ENCODE measurements at regions not wholly inside any gene's neighbourhood (a gene's known extent, or its start where the extent isn't known, plus 50 kb on each side); places are given as distances from the start of the nearest gene placed in this dataset.

DNA sequence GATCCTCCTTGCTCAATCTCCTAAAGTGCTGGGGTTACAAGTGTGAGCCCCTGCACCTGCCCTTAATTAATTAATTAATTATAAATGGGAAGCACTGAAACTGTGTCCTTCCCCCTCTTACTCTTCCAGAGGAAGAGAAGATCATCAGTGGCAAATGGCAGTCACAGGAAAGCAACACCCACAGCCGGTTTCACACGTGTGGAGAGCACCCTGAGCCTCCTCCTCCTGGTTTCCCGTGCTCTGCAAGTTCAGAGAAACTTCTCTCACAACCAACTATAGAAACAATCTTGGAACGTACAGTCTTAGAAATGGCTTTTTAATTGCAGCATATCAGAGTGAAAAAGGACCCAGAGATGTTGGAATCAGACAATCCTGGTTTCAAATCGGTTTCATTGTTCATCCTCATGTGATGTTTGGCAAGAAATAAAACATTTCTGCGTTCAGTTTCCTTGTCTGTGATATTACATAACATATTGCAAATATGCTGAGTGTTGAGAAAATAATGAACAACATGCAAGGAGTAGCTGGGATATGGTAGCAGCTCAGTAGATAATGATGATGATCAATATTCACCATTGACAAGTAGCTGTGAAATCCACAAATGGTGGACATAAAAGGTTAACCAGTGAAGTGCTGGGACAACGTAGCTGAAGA is 141.0 kb upstream of the KCTD1 start:
- intact Hi-C loops (cut with DNase I): no loop called here
- no peak overlapping the region for H3K4me3 ChIP-seq

DNA sequence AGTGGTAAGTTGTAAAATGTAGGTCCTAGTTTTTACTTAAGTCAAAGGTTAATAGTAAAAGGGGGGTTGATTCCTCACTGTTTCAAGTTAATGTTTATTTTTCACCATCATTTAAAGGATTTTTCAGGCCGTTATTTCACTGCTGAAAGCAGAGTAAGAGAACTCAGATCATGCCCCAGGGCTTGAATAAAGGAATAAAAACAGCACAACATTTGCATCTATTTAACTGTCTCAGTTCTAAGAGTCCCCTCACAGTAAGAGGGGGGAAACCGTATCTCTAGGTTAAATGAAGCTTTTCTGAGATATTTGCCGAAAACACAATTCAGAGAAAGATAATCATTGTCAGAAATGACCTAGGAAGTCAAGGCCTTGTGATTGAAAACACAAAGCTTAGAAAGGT is 138.2 kb upstream of the KCTD1 start:
- Histone ChIP-seq H3K27ac (peak overlapping the region; percentile 26 to 75), H3K27me3 (replicated peaks; ENCODE audit: insufficient read depth) (no peaks in the 10 kb centered on the region), H3K9me3 (no peaks in the 10 kb centered on the region), H3K4me3 (no peak overlapping the region), H3K4me1 (replicated peaks) (no peaks in the 10 kb centered on the region), H3K36me3 (no peaks in the 10 kb centered on the region)
- intact Hi-C loops (cut with DNase I): no loop called here
- WGBS: 67% methylated on average over 3 of the region's 3 CpGs
- no peak for DNase-seq (ENCODE audit: low spot score)
- TF ChIP-seq POLR2AphosphoS5 (IDR thresholded peaks at IDR 0.05) (no peak), POLR2A (IDR thresholded peaks at IDR 0.05) (no peak)
- TF ChIP-seq, protein P1, sequence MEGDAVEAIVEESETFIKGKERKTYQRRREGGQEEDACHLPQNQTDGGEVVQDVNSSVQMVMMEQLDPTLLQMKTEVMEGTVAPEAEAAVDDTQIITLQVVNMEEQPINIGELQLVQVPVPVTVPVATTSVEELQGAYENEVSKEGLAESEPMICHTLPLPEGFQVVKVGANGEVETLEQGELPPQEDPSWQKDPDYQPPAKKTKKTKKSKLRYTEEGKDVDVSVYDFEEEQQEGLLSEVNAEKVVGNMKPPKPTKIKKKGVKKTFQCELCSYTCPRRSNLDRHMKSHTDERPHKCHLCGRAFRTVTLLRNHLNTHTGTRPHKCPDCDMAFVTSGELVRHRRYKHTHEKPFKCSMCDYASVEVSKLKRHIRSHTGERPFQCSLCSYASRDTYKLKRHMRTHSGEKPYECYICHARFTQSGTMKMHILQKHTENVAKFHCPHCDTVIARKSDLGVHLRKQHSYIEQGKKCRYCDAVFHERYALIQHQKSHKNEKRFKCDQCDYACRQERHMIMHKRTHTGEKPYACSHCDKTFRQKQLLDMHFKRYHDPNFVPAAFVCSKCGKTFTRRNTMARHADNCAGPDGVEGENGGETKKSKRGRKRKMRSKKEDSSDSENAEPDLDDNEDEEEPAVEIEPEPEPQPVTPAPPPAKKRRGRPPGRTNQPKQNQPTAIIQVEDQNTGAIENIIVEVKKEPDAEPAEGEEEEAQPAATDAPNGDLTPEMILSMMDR (IDR thresholded peaks at IDR 0.05): no peak

More for the DNA sequence above, 141.0 kb upstream of the KCTD1 start:
- TF ChIP-seq POLR2A (IDR thresholded peaks at IDR 0.05) (no peak), POLR2AphosphoS5 (IDR thresholded peaks at IDR 0.05) (no peak)
- TF ChIP-seq, protein P1 (IDR thresholded peaks at IDR 0.05): no peak
- Histone ChIP-seq H3K27me3 (replicated peaks; ENCODE audit: insufficient read depth) (no peaks in the 10 kb centered on the region), H3K9me3 (no peaks in the 10 kb centered on the region), H3K27ac (peak overlapping the region in 1 of 2 donors; percentile 75), H3K4me1 (replicated peaks) (no peaks in the 10 kb centered on the region), H3K36me3 (no peaks in the 10 kb centered on the region)
- DNase-seq (ENCODE audit: low spot score): no peak
- WGBS: 62% methylated on average over 7 of the region's 7 CpGs

DNA sequence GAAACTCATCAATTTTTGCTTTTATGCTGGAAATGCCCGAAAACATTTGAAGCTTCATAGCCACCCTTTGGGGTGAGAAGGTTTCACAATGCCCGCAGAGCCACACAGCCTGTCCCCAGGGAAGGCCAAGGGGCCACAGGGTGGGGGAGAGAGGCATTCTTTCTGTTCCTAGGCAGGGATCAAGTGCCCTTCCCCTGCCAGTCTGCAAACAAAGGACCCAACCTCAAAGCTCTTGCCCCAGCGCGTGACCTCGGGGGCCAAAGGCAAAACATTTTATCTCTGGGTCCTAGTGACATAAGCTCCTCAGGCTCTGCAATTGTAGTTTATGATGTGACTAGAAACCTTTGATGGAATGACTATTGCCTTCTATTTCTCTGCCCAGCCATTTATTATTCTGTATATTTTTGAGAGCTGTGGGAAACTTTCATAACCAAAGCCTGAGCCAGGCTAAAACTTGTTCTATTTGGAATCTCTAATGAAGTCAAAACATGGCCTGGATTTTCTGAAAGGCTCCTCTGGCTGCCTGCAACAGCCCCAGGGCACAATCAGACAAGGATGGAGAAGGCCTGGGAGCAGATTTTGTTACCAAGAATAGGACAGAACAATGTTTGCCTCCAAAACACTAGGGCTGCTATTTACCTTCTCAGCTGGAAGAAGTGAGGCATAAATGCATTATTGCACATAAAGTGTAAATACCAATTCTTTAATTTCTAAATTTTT is 137.2 kb upstream of the KCTD1 start:
- WGBS: 63% methylated on average over 5 of the region's 5 CpGs
- H3K27ac ChIP-seq: peak overlapping the region; percentile 6 to 75

DNA sequence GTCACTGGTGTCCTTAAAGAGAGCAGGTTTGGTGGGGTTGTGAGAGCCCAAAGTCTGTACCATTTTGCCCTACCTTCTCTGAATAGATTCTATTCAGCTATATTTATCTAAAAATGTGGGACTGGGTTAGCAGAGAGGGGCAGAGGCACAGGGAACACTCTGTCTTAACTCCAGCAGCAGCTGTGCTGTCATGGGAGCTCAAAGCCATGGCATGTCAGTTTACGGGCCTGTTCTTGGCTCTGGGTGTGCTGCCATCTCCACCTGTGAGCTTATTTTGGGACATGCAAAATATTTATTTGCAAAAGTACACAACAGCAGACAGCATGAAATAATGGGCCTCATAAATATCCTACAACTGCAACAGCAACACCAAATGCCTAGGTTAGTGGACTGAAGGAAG is 129.6 kb upstream of the KCTD1 start:
- DNase-seq (ENCODE audit: low spot score): no peak

More for the DNA sequence above, 137.2 kb upstream of the KCTD1 start:
- TF ChIP-seq POLR2A (IDR thresholded peaks at IDR 0.05) (no peak), POLR2AphosphoS5 (IDR thresholded peaks at IDR 0.05) (no peak)
- TF ChIP-seq, protein P1 (IDR thresholded peaks at IDR 0.05): no peak
- intact Hi-C loops (cut with DNase I): no loop called here
- no peaks in the 10 kb centered on the region for H3K36me3 ChIP-seq
- H3K9me3 ChIP-seq: no peaks in the 10 kb centered on the region
- no peak overlapping the region for H3K4me3 ChIP-seq
- H3K4me1 ChIP-seq (replicated peaks): no peaks in the 10 kb centered on the region
- no peak for DNase-seq (ENCODE audit: low spot score)
- no peaks in the 10 kb centered on the region for H3K27me3 ChIP-seq (replicated peaks; ENCODE audit: insufficient read depth)

More for the DNA sequence above, 129.6 kb upstream of the KCTD1 start:
- TF ChIP-seq POLR2A (IDR thresholded peaks at IDR 0.05) (no peak), POLR2AphosphoS5 (IDR thresholded peaks at IDR 0.05) (no peak)
- TF ChIP-seq, protein P1 (IDR thresholded peaks at IDR 0.05): no peak
- no peaks in the 10 kb centered on the region for H3K4me1 ChIP-seq (replicated peaks)
- H3K4me3 ChIP-seq: no peak overlapping the region
- intact Hi-C loops (cut with DNase I): no loop called here
- H3K9me3 ChIP-seq: no peaks in the 10 kb centered on the region
- no peaks in the 10 kb centered on the region for H3K36me3 ChIP-seq
- H3K27me3 ChIP-seq (replicated peaks; ENCODE audit: insufficient read depth): no peaks in the 10 kb centered on the region
- H3K27ac ChIP-seq: peak overlapping the region in 1 of 2 donors; percentile 21
- WGBS: 58% methylated on average over 1 of the region's 1 CpG

Measured in prostate gland (tissue), 2 donors.